SKM-1 (cell line): ENCODE measurements at regions not wholly inside any gene's neighbourhood (a gene's known extent, or its start where the extent isn't known, plus 50 kb on each side); places are given as distances from the start of the nearest gene placed in this dataset.

Source experiments
- DNase-seq: peaks from one replicate; lab custom pipeline; 2025; ENCODE audit not compliant: unreplicated experiment; lab: John Stamatoyannopoulos, UW

DNA sequence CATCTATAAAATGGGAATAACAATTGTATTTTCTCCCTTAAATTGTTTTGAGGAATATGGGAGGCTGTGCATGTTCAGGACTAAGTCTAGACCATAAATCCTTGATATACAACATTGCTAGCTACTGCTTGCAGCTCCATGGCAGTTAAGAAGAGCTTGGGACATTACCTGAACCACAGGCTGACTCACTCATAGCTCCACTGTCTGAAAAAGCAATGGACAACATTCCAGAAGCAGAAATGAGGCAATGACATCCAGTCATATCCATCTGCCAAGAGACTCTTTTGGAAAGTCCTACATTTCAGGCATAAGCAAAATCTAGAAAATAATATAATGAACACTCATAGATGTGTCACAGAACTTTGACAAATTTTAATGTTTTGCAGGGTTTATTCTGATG lies 167.3 kb upstream of the LEF1 start:
- no peak for DNase-seq

DNA sequence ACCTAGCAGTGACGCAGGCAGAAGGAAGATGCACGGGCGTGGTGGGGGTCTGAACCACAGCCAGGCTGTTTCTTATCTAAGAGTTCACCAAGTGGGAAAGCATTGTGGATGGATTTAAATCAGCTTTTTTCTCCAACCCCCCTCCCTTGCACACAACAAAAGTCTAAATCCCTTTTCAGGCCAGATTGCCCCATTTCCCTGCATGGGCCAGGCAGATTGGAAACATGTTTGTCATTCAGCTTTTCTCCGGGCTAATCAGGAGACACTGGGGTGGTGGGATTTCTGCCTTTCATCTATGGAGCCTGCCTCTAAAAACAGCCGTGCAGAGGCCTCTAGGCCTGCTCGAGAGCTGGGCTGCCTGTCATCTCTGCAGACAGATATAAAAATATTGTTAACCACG lies 166.3 kb upstream of the LEF1 start:
- no peak for DNase-seq

GRCh38 chr4:108334031-108334430 lies 165.3 kb upstream of the LEF1 start:
- no peak for DNase-seq

GRCh38 chr4:108333353-108333942 lies 164.7 kb upstream of the LEF1 start:
- DNase-seq = no peak

- DNase-seq = no peak
These were observed 163.3 kb upstream of the LEF1 start for GRCh38 chr4:108331905-108332632.

DNA sequence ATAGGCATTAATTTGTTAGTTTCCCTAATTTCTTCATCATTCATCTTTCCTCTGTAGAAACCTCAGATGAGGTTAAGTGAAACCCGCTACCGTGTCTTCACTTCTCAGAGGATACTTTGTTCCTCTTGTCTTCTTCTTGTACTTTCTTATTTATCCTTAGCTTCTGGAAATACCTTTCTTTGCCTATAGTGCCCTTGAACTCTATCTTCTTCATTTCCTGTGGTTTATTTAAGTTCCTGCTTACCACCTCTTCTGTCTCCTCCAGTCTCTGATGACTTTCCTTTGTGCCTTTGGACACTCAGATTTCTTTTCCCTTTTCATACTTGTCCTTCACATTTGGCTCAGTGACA lies 159.6 kb upstream of the LEF1 start:
- no peak for DNase-seq

DNA sequence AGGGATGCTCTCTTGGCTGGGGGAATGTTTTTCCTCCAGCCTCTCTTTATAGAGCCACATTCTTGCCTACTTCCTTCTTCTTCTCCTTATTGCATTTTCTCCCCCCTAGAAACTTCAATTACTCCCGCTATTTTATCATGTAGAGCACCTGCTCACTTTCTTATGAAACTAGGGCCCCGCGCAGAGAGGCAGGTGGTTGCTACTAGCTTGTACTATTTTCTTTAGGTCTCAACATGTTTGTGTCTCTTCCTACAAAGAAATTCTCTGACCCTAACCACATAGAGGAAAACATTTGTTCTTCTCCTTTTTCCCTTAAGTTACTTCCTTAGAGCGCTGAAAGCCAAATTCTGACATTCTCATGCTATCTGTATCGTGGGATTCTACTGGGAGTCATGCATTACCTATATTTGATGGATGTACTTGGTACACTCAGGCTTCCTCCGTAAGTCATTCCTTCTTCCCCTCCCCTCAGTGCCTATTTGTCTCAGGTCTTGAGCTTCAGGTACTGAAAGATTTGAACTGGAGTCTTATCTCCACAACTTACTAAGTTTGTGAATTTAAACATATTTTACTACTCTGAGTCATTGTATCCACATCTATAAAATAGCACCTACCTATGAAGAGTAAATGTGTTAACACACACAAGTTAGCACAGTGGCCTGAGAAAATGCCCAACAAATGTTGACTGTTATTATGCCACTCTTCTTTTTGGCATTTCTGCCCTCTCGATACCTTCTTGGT lies 159.1 kb upstream of the LEF1 start:
- DNase-seq = no peak

DNA sequence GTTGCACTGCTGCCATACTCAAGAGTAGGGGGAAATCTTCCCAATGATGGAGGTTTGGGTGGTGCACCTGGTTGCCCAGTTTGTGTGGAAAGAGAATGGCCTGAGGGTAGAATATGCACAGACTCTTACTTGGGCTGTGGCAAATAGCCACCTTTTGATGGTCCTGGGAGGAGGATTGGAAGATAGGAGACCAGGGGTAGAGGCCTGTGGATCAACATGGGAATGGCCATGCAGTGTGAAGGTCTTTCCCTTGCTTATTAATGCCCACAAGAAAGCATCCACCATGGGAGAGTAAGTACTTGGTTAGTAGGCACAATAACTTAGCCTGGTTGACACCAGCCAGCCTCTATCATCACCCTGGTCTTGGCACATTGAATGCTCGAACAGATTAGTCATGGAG lies 156.8 kb upstream of the LEF1 start:
- no peak for DNase-seq

DNA sequence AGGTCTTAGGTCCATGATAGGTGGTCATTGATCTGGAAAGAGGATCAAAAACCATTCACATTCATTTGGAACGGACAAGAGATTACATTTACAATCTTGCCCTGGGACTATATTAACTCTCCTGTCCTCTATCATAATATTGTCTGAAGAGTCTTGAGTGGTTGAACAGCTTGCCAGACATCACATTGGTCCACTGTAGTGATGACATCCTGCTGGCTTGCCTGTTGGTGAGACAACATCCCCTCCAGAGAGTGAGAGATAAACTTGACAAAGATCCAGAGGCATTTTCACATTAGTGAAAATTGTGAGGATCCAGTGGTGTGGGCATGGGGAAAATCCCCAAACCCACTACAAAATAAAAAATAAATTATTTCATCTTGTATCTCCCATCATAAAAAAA lies 155.7 kb upstream of the LEF1 start:
- DNase-seq = no peak

DNA sequence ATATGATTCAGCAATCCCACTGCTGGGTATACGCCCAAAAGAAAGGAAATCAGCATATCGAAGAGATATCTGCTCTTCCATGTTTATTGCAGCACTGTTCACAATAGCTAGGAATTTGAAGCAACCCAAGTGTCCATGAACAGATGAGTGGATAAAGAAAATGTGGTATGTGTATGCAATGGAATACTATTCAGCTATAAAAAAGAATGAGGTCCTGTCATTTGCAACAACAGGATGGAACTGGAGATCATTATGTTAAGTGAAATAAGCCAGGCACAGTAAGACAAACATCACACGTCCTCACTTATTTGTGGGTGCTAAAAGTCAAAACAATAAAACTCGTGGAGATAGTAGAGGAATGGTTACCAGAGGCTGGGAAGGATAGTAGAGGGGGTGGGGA lies 153.8 kb upstream of the LEF1 start:
- DNase-seq = no peak

DNA sequence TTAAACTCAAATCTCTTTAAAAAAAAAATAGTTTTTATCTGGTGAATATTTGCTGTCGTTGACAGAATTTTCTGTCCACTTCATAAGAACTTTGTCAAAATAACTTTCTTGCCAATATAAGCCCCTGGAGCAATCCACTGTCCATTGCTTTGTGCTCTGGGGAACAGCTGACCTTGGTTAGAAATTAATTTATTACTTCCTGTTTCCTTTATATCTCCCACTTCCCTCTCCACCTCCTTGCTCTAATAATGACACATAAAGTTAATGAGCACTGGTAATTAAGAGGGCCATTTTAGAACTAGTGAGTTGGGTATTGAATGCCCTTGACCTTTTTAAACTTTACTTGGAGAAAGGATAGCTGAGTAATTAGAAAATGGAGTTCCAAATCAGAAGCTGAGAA lies 151.3 kb upstream of the LEF1 start:
- no peak for DNase-seq

- no peak for DNase-seq
These were observed 148.6 kb upstream of the LEF1 start for GRCh38 chr4:108317377-108317776.

- no peak for DNase-seq
These were observed 147.0 kb upstream of the LEF1 start for GRCh38 chr4:108315694-108316093.

DNA sequence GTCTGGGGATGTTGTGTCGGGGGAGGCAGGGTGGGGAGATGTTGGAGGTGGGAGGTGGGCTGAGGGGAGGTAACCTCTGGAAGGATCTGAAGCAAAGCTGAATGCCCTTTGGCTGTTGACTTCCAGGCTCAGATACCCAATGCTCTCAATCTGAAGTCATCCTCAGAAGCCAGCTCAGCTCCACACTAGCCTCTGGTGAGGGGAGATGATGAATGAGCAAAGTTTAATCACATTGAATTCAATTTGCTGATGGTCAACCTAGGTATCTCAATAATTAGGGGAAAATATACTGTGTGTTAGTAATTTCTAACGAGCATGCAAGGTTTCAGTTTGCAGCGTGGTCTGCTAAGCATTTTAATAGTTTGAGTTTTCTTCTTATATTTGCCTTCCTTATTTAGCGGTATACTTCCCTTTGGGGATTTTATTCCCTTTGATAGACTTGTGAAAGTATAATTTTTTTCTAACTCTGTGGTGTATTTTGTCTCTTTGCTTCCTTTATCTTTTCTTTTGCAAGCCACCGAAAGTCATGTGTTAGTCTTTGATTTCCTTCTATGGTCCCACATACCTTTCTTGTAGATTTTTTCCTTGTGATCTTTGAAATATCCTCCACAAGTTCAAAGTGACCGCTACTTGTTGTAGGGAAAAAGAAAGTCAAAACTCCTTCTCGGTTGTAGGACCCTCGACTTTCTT lies 146.3 kb upstream of the LEF1 start:
- DNase-seq = no peak

- DNase-seq = no peak
These were observed 145.0 kb upstream of the LEF1 start for GRCh38 chr4:108313546-108314339.

GRCh38 chr4:108311313-108311712 lies 142.6 kb upstream of the LEF1 start:
- no peak for DNase-seq

DNA sequence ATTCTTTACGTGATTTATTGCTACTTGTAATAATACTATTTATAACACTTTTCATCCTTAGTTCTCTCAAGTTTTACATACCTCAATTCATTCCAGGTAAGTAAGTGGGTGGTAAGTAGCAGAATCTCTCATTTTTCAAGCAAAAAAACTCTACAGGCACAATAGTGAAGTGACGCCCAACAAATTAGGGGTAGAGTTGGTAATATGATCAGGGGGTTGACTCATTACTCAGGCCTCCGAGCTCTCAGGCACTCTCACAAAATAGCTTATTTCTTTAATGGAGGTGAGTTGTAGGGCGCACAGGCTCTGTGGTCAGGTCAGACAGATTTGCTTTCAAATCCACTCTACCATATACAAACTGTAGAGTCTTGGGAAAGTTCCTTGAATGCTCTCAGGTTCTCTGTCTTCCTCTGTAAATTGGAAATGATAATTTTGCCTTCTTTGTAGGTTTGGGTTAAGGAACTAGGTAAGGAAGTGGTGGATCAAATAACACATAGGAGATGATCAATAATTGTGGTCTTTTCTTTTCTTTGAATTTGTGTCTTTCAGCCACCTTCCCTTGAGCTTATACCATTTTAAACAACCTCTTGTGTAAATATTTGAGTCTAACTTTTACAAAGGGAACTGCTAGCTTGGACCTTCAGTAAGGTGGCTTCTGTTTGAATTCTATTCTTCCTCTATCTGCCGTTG lies 134.9 kb upstream of the LEF1 start:
- DNase-seq = no peak

GRCh38 chr4:108301545-108302251 lies 133.0 kb upstream of the LEF1 start:
- no peak for DNase-seq

DNA sequence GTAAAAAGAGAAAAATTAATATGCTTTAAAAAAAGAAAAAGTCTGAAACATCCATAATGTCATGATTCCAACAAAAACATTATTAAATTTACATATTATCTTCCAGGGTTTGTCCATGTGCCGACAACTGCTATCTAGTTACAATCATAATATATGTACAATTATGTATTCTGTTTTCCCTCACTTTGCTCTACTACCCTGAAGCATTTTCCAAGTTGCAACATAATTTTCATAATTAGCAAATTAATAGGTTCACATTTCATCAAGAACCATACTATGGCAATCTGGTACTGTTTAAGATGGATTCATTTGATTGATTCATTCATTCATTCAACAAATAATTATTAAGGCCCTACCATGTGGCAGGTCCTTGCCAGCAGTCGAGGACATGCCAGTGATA lies 128.9 kb upstream of the LEF1 start:
- DNase-seq = no peak

DNA sequence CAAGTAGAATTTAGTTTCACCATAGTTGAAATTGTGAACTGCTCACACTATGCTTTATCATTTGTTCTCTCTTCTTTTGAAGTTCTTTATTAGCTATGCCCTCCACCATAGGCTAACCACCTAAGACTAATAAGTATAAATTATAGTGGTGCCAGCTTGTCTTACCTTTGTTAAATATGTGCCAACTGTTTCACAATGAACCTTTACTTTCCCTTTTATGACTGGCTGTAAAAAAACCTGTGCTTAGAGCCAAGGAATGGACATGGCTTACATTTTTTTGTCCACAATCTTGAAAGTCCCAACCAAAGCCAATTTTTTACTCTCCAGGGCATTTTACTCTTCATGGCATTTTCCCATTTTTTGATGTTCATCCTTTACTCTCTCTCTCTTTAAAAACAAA lies 123.5 kb upstream of the LEF1 start:
- no peak for DNase-seq
